Body of pancreas (tissue), 4 donors: ENCODE measurements at regions not wholly inside any gene's neighbourhood (a gene's known extent, or its start where the extent isn't known, plus 50 kb on each side); places are given as distances from the start of the nearest gene placed in this dataset.

ENCODE experiments used
- ATAC-seq: fragments of 150-250 bp; one replicate; pipeline ENCODE4 v1.9.1; 2016
- DNase-seq, 4 donors: peaks; one replicate each; pipeline ENCODE4 v3.0.0-alpha.2; 2019
- H3K27ac ChIP-seq, 4 donors: fragments of 200-600 bp; sonication (generic); 1 replicate in 3 of 4; 2 replicates in 1 of 4; pipeline versions ENCODE4 v1.5.1 to v1.6.1; 2016 to 2019; ENCODE audit warnings: mild to moderate bottlenecking in 1 of 4, mixed read lengths in 1 of 4, moderate library complexity in 1 of 4
- H3K27me3 ChIP-seq, 2 donors: fragments of 200-600 bp; sonication (generic); one replicate each; pipeline ENCODE4 v1.6.0; 2016; ENCODE audit warnings: mild to moderate bottlenecking in 1 of 2
- H3K36me3 ChIP-seq, 2 donors: fragments of 200-600 bp; sonication (generic); replicated peaks in 1 of 2; 2 replicates each; pipeline ENCODE4 v1.5.1; 2016; ENCODE audit warnings: low read depth in 2 of 2; ENCODE audit not compliant: insufficient read depth in 1 of 2
- H3K4me1 ChIP-seq: fragments of 200-600 bp; sonication (generic); one replicate; pipeline ENCODE4 v1.6.0; 2016
- H3K4me3 ChIP-seq, 2 donors: fragments of 200-600 bp; sonication (generic); 1 replicate in 1 of 2; 2 replicates in 1 of 2; pipeline ENCODE4 v1.5.1; 2016 to 2019
- H3K9me3 ChIP-seq, 3 donors: fragments of 200-600 bp; sonication (generic); 1 replicate in 2 of 3; 2 replicates in 1 of 3; pipeline ENCODE4 v1.5.1; 2016
- CTCF ChIP-seq, 7 experiments: fragments of 450-650 bp in 4 of 7; fragments of 200-600 bp in 3 of 7; sonication (generic) in 3 of 7; IDR thresholded peaks; one replicate each; pipeline ENCODE4 v1.5.1; 2016 to 2019; ENCODE audit warnings: antibody characterized with exemption in 7 of 7
- POLR2A ChIP-seq, 3 donors: fragments of 450-650 bp; IDR thresholded peaks; one replicate each; pipeline ENCODE4 v1.6.1; 2016; ENCODE audit warnings: antibody characterized with exemption in 3 of 3, mild to moderate bottlenecking in 2 of 3
- WGBS, 2 donors: methylation state at CpG; one replicate each; pipeline ENCODE4 v1.1.5; 2017; 5-methylcytosine and 5-hydroxymethylcytosine counted together
- intact Hi-C: fragments of 100-400 bp; cut with DNase I; formaldehyde crosslinking; loops from one replicate; pipeline ENCODE4 v1.15.1; 2023

- TF ChIP-seq CTCF (IDR thresholded peaks at IDR 0.05) (no peak), POLR2A (IDR thresholded peaks at IDR 0.05) (no peak)
- H3K36me3 ChIP-seq, result no peaks in the 10 kb centered on the region
- H3K27ac ChIP-seq, result no peak overlapping the region
- 77% methylated on average over 4 of the region's 4 CpGs for WGBS, 2 donors
- DNase-seq (no peak), ATAC-seq (no peak)
- no peak overlapping the region for H3K4me3 ChIP-seq
- intact Hi-C loops, result no loop called here
- no peaks in the 10 kb centered on the region for H3K9me3 ChIP-seq
- no peaks in the 10 kb centered on the region for H3K4me1 ChIP-seq
- H3K27me3 ChIP-seq, result no peaks in the 10 kb centered on the region
Observed at GRCh38 chr5:10898514-10898913, 137.5 kb upstream of the DAP start.

- no peaks in the 10 kb centered on the region for H3K36me3 ChIP-seq
- TF ChIP-seq CTCF (IDR thresholded peaks at IDR 0.05), result no peak
- intact Hi-C loops, result no loop called here
- no peaks in the 10 kb centered on the region for H3K27me3 ChIP-seq
- H3K9me3 ChIP-seq, result no peaks in the 10 kb centered on the region
- 56 to 72% methylated on average over 1 of the region's 1 CpG for WGBS, 2 donors
- H3K4me1 ChIP-seq, result peaks cover 9% of the 10 kb centered on the region
- H3K27ac ChIP-seq, result no peak overlapping the region
- no peak overlapping the region for H3K4me3 ChIP-seq
- ATAC-seq (no peak), DNase-seq (no peak)
Observed at GRCh38 chr5:10896016-10896415, 135.0 kb upstream of the DAP start.

GRCh38 chr5:10894445-10895054 is 133.5 kb upstream of the DAP start:
- Histone ChIP-seq H3K36me3 (no peaks in the 10 kb centered on the region), H3K9me3 (no peaks in the 10 kb centered on the region), H3K4me3 (no peak overlapping the region), H3K27me3 (no peaks in the 10 kb centered on the region), H3K27ac (no peak overlapping the region), H3K4me1 (peaks cover 9% of the 10 kb centered on the region)
- TF ChIP-seq POLR2A (IDR thresholded peaks at IDR 0.05) (no peak), CTCF (IDR thresholded peaks at IDR 0.05) (no peak)
- DNase-seq (no peak), ATAC-seq (no peak)
- 69 to 74% methylated on average over 9 of the region's 9 CpGs for WGBS, 2 donors
- intact Hi-C loops, result no loop called here

GRCh38 chr5:10892911-10893215 is 131.8 kb upstream of the DAP start:
- H3K27me3 ChIP-seq, result no peaks in the 10 kb centered on the region
- H3K27ac ChIP-seq, result no peak overlapping the region
- H3K9me3 ChIP-seq, result no peaks in the 10 kb centered on the region
- WGBS, 2 donors, result 94 to 95% methylated on average over 4 of the region's 4 CpGs
- no peaks in the 10 kb centered on the region for H3K36me3 ChIP-seq
- no peak for DNase-seq
- TF ChIP-seq CTCF (IDR thresholded peaks at IDR 0.05) (no peak), POLR2A (IDR thresholded peaks at IDR 0.05) (no peak)
- no peak for ATAC-seq
- no peak overlapping the region for H3K4me3 ChIP-seq
- H3K4me1 ChIP-seq, result peaks cover 9% of the 10 kb centered on the region
- intact Hi-C loops, result no loop called here

GRCh38 chr5:10892147-10892910 is 131.3 kb upstream of the DAP start:
- Histone ChIP-seq H3K36me3 (no peaks in the 10 kb centered on the region), H3K27me3 (no peaks in the 10 kb centered on the region), H3K4me1 (peaks cover 9% of the 10 kb centered on the region), H3K27ac (no peak overlapping the region), H3K4me3 (no peak overlapping the region), H3K9me3 (no peaks in the 10 kb centered on the region)
- 67 to 81% methylated on average over 4 to 5 of the region's 5 CpGs for WGBS, 2 donors
- DNase-seq (peak; percentile 17 to 60 (median 39)), ATAC-seq (peak; percentile 59)
- TF ChIP-seq POLR2A (IDR thresholded peaks at IDR 0.05), result no peak
- peak in 2 of 7 experiments; percentile 9 to 15 for TF ChIP-seq CTCF (IDR thresholded peaks at IDR 0.05)
- intact Hi-C loops, result no loop called here
